ENCODE measurements at regions not wholly inside any gene's neighbourhood (a gene's known extent, or its start where the extent isn't known, plus 50 kb on each side); places are given as distances from the start of the nearest gene placed in this dataset.

DNA sequence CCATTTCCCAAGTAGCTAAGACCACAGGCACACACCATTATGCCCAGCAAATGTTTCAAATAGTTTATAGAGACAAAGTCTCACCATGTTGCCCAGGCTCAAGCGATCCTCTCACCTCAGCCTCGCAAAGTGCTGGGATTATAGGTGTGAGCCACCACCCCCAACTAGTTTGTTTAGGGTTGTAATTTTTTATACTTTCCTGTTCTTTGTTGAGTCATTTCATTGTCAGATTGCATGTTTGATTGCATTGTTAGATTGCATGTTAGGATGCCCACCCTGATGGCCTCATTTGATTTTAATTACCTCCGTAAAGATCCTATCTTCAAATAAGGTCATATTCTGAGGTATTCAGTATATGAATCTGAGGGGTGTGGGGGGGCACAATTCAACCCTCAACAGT lies 73.3 kb upstream of the SASH1 start:
- Histone ChIP-seq H3K27ac (no peak overlapping the region), H3K27me3 (no peaks in the 10 kb centered on the region), H3K36me3 (replicated peaks in 1 of 2; ENCODE audit: insufficient read depth in 1 of 2, low read depth in 2 of 2) (no peaks in the 10 kb centered on the region), H3K4me1 (peaks cover 13% of the 10 kb centered on the region), H3K4me3 (no peak overlapping the region), H3K9me3 (no peaks in the 10 kb centered on the region)
- ATAC-seq (no peak), DNase-seq (no peak)
- no peak for TF ChIP-seq POLR2A (IDR thresholded peaks at IDR 0.05)
- TF ChIP-seq CTCF (IDR thresholded peaks at IDR 0.05) = no peak
- intact Hi-C loops (cut with DNase I) = no loop called here
- WGBS, 2 donors = 95 to 98% methylated on average over 3 of the region's 3 CpGs

DNA sequence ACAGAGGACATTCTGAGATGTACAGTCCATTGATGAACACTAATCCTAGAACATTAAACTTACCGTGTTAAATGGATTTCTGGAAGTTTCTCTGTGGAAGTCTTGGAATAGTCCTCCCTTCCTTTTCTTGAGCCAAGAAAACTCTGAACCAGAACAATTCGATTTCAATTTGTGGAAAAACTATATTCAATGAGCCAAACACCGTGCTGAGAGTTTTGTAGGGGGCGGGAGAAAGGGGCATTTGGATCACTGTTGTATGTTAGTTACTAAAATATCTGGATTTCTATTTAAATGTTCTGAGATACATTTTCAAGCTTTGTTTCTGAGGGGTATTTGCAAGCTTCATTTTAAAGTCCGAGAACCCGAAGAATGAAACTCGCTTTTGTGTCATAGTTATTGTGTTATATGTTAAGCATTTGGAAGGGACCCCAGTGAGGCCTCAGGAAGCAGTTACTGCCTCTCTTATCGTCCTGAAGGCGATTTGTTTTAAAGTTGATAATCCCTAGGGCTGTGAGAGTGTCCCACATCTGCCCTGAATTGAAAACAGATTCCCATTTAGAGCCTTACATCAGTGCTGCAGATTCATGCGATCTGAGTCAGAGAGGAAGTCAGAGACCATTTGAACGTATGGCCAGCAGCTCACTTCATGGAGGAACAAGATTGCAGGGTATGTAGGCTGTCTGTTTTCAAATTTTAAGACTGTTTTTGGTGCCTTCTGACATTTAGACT lies 70.8 kb upstream of the SASH1 start:
- 66 to 75% methylated on average over 11 of the region's 11 CpGs for WGBS, 2 donors
- TF ChIP-seq CTCF (IDR thresholded peaks at IDR 0.05) (no peak), POLR2A (IDR thresholded peaks at IDR 0.05) (no peak)
- H3K27ac ChIP-seq = no peak overlapping the region
- no peaks in the 10 kb centered on the region for H3K4me1 ChIP-seq
- intact Hi-C loops (cut with DNase I) = no loop called here
- H3K36me3 ChIP-seq (replicated peaks in 1 of 2; ENCODE audit: insufficient read depth in 1 of 2, low read depth in 2 of 2) = no peaks in the 10 kb centered on the region
- ATAC-seq = no peak
- no peak for DNase-seq
- H3K9me3 ChIP-seq = no peaks in the 10 kb centered on the region
- H3K4me3 ChIP-seq = no peak overlapping the region
- H3K27me3 ChIP-seq = no peaks in the 10 kb centered on the region

GRCh38 chr6:148272597-148272996 lies 70.0 kb upstream of the SASH1 start:
- ATAC-seq = no peak
- Histone ChIP-seq H3K27ac (no peak overlapping the region), H3K36me3 (replicated peaks in 1 of 2; ENCODE audit: insufficient read depth in 1 of 2, low read depth in 2 of 2) (no peaks in the 10 kb centered on the region), H3K4me1 (no peaks in the 10 kb centered on the region), H3K9me3 (no peaks in the 10 kb centered on the region), H3K4me3 (no peak overlapping the region), H3K27me3 (no peaks in the 10 kb centered on the region)
- no peak for DNase-seq
- WGBS, 2 donors = 61 to 62% methylated on average over 7 of the region's 7 CpGs
- intact Hi-C loops (cut with DNase I) = no loop called here
- TF ChIP-seq CTCF (IDR thresholded peaks at IDR 0.05) (no peak), POLR2A (IDR thresholded peaks at IDR 0.05) (no peak)

GRCh38 chr6:148273962-148274752 lies 68.5 kb upstream of the SASH1 start:
- no peak overlapping the region for H3K4me3 ChIP-seq
- 63 to 76% methylated on average over 5 of the region's 5 CpGs for WGBS, 2 donors
- ATAC-seq (no peak), DNase-seq (no peak)
- intact Hi-C loops (cut with DNase I) = no loop called here
- no peak for TF ChIP-seq POLR2A (IDR thresholded peaks at IDR 0.05)
- TF ChIP-seq CTCF (IDR thresholded peaks at IDR 0.05) = no peak
- no peaks in the 10 kb centered on the region for H3K36me3 ChIP-seq (replicated peaks in 1 of 2; ENCODE audit: insufficient read depth in 1 of 2, low read depth in 2 of 2)
- no peaks in the 10 kb centered on the region for H3K4me1 ChIP-seq
- no peak overlapping the region for H3K27ac ChIP-seq
- H3K9me3 ChIP-seq = no peaks in the 10 kb centered on the region
- no peaks in the 10 kb centered on the region for H3K27me3 ChIP-seq

Measured in body of pancreas (tissue), 4 donors.